ENCODE measurements at regions not wholly inside any gene's neighbourhood (a gene's known extent, or its start where the extent isn't known, plus 50 kb on each side); places are given as distances from the start of the nearest gene placed in this dataset.

GRCh38 chr11:128398517-128399250, 188.7 kb downstream of the ETS1 start:
- no peak for TF ChIP-seq CTCF (IDR thresholded peaks at IDR 0.05; ENCODE audit: low read depth, low read length, missing control alignments)
- no peak overlapping the region for H3K4me3 ChIP-seq (ENCODE audit: low read depth, low read length)
- no peak for DNase-seq (ENCODE audit: low read depth)

DNA sequence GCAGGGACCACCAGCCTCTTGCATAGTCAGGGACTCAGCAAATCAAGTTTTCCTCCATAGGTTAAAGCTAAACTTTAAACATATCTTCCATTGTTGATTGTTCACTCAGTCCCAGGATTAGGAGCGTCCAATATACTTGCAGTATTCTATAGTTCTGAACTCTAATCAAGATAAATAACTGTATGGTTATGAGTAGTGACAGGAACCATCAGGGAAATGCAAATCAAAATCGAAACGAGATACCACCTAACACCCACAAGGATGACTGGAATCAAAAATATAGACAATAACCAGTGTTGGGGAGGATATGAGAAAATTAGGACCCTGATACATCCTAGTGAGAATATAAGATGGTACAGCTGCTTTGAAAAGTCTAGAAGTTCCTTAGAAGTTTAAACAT, 190.0 kb downstream of the ETS1 start:
- TF ChIP-seq CTCF (IDR thresholded peaks at IDR 0.05; ENCODE audit: low read depth, low read length, missing control alignments): no peak
- DNase-seq (ENCODE audit: low read depth): no peak
- no peak overlapping the region for H3K4me3 ChIP-seq (ENCODE audit: low read depth, low read length)

DNA sequence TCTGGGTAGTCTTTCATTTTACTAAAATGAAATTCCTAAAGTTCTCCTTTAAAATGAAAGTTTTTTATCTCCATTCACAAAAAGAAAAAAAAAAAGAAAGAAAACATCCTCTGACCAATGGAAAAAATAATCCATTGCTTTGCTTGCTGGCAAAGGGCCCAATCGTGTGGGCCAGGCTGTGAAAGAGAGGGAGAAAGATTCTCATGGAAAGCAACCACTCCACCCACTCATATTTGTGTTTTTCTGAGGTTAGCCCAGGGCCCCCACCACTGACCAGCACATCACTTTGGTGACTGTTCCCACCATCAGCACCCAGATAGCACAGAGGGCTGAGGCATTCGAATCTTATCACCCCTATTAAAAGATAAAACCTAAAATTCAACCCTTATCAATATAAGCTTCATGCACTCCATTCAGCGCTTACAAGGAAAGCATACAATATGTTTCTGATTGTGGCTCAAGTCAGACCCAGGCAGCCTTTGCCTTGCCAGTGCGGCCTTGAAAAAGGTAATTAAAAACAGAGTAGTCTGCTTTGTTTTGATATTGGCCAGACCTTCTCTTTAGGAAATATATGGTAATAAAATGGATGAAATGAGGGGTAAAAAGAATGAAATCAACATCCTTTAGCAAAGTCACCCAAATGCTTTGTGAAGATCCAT, 192.8 kb downstream of the ETS1 start:
- DNase-seq (ENCODE audit: low read depth): no peak
- no peak for TF ChIP-seq CTCF (IDR thresholded peaks at IDR 0.05; ENCODE audit: low read depth, low read length, missing control alignments)
- no peak overlapping the region for H3K4me3 ChIP-seq (ENCODE audit: low read depth, low read length)

DNA sequence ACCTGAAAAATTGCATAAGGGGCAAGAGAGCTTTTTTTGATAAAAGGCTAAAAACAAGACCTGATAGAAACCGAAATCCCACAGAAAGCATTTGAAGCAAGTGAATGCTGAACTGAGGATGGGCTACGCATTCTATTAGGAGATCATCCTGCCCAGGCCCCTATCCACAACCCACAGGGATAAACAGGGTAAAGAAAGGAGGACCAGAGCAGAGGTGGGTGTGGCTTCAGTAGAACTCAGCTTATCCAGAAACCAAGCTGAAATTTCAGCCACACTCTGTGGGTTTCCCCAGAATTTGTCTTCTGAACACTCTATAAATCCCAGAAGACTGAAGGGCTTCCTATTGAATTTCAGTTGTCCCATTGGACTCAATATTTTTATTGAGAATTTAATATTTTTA, 195.1 kb downstream of the ETS1 start:
- no peak overlapping the region for H3K4me3 ChIP-seq (ENCODE audit: low read depth, low read length)
- no peak for DNase-seq (ENCODE audit: low read depth)
- TF ChIP-seq CTCF (IDR thresholded peaks at IDR 0.05; ENCODE audit: low read depth, low read length, missing control alignments): no peak

GRCh38 chr11:128391811-128392210, 195.5 kb downstream of the ETS1 start:
- TF ChIP-seq CTCF (IDR thresholded peaks at IDR 0.05; ENCODE audit: low read depth, low read length, missing control alignments): no peak
- DNase-seq (ENCODE audit: low read depth): no peak
- no peak overlapping the region for H3K4me3 ChIP-seq (ENCODE audit: low read depth, low read length)

GRCh38 chr11:128390246-128390645, 197.1 kb downstream of the ETS1 start:
- no peak overlapping the region for H3K4me3 ChIP-seq (ENCODE audit: low read depth, low read length)
- TF ChIP-seq CTCF (IDR thresholded peaks at IDR 0.05; ENCODE audit: low read depth, low read length, missing control alignments): no peak
- DNase-seq (ENCODE audit: low read depth): no peak

Measured in GM12864 (cell line).